ENCODE measurements at regions not wholly inside any gene's neighbourhood (a gene's known extent, or its start where the extent isn't known, plus 50 kb on each side); places are given as distances from the start of the nearest gene placed in this dataset.

- TF ChIP-seq CTCF (conservative IDR thresholded peaks at IDR 0.05; ENCODE audit: low read depth, low read length), result no peak
- no peak for TF ChIP-seq EZH2 (IDR thresholded peaks at IDR 0.05; ENCODE audit: low read length, unreplicated experiment)
Observed at GRCh38 chrX:106401965-106402559, 209.7 kb upstream of the RADX start.

All from PC-3 (cell line).